ENCODE measurements at regions not wholly inside any gene's neighbourhood (a gene's known extent, or its start where the extent isn't known, plus 50 kb on each side); places are given as distances from the start of the nearest gene placed in this dataset.

GRCh38 chr1:216793973-216794372 is 70.7 kb upstream of the ESRRG start:
- TF ChIP-seq EZH2phosphoT487 (IDR thresholded peaks at IDR 0.05; ENCODE audit: borderline replicate concordance, low read depth, low read length) (no peak), CTCF (conservative IDR thresholded peaks at IDR 0.05; ENCODE audit: low read length) (no peak)
- H3K9me3 ChIP-seq (ENCODE audit: low read length): no peaks in the 10 kb centered on the region

DNA sequence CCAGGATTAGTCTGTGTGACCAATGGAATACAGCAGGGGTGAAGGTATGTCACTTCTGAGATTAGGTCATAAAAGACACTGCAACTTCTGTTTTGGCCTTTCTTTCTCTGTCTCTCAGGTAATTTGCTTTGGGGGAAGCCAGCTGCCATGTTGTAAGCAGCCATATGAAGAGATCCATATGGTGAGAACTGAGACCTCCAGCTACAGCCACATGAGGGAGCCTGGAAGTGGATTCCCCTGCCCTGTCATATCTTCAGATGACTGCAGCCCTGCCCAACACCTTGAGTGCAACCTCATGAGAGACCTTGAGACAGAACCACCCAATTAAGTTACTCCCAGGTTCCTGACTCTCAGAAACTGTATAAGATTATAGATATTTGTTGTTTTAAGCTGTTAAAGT is 70.1 kb upstream of the ESRRG start:
- H3K4me3 ChIP-seq (ENCODE audit: low read depth, low read length, poor library complexity, severe bottlenecking): no peak overlapping the region
- no peak overlapping the region for H2AFZ ChIP-seq (ENCODE audit: low read length)
- no peaks in the 10 kb centered on the region for H3K36me3 ChIP-seq (ENCODE audit: insufficient read depth, low read length)
- no peak overlapping the region for H3K27ac ChIP-seq (ENCODE audit: low read depth, low read length, poor library complexity, severe bottlenecking)
- no peaks in the 10 kb centered on the region for H4K20me1 ChIP-seq (ENCODE audit: insufficient read depth, low read length)
- intact Hi-C loops (cut with micrococcal nuclease; ENCODE audit: unreplicated experiment): no loop called here
- no peaks in the 10 kb centered on the region for H3K4me1 ChIP-seq (ENCODE audit: insufficient read depth, low read length, poor library complexity, severe bottlenecking)
- ChIA-PET POLR2A (no interaction called here), CTCF (ENCODE audit: unreplicated experiment) (no interaction called here)
- no peak overlapping the region for H3K4me2 ChIP-seq (ENCODE audit: low read length)
- no TSS peak for BruUV-seq (replicated peaks)
- no peaks in the 10 kb centered on the region for H3K9me2 ChIP-seq (ENCODE audit: insufficient read depth, low read length)
- no peaks in the 10 kb centered on the region for H3K9me3 ChIP-seq (ENCODE audit: low read length)
- H3K79me2 ChIP-seq (ENCODE audit: insufficient read depth, low read depth, low read length): no peaks in the 10 kb centered on the region
- TF ChIP-seq CTCF (conservative IDR thresholded peaks at IDR 0.05; ENCODE audit: low read length) (no peak), EZH2phosphoT487 (IDR thresholded peaks at IDR 0.05; ENCODE audit: borderline replicate concordance, low read depth, low read length) (no peak)
- no peak for DNase-seq (ENCODE audit: low spot score)

More at GRCh38 chr1:216793973-216794372, 70.7 kb upstream of the ESRRG start:
- no peak for DNase-seq (ENCODE audit: low spot score)
- no peaks in the 10 kb centered on the region for H3K4me1 ChIP-seq (ENCODE audit: insufficient read depth, low read length, poor library complexity, severe bottlenecking)
- H4K20me1 ChIP-seq (ENCODE audit: insufficient read depth, low read length): no peaks in the 10 kb centered on the region
- intact Hi-C loops (cut with micrococcal nuclease; ENCODE audit: unreplicated experiment): no loop called here
- no peaks in the 10 kb centered on the region for H3K9me2 ChIP-seq (ENCODE audit: insufficient read depth, low read length)
- H3K36me3 ChIP-seq (ENCODE audit: insufficient read depth, low read length): no peaks in the 10 kb centered on the region
- POLR2A ChIA-PET: no interaction called here
- no TSS peak for BruUV-seq (replicated peaks)
- H3K27ac ChIP-seq (ENCODE audit: low read depth, low read length, poor library complexity, severe bottlenecking): no peak overlapping the region
- no peak overlapping the region for H3K4me3 ChIP-seq (ENCODE audit: low read depth, low read length, poor library complexity, severe bottlenecking)
- no peak overlapping the region for H3K4me2 ChIP-seq (ENCODE audit: low read length)
- no peaks in the 10 kb centered on the region for H3K79me2 ChIP-seq (ENCODE audit: insufficient read depth, low read depth, low read length)
- CTCF ChIA-PET (ENCODE audit: unreplicated experiment): no interaction called here
- no peak overlapping the region for H2AFZ ChIP-seq (ENCODE audit: low read length)

DNA sequence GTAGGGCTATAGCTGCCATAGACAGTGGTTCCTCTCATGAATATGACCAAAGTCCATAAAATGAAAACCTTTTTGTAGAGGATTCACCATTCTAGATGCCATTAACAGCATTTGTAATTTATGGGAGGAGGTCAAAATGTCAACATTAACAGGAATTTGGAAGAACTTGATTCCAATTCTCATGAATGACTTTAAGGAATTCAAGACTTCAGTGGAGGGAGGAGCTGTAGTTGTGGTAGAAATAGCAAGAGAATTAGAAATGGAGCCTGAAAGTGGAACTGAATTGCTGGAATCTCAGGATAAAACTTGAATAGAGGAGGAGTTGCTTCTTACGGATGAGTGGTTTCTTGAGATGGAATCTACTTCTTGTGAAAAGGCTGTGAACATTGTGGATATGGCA is 65.4 kb upstream of the ESRRG start:
- Histone ChIP-seq H3K9me2 (ENCODE audit: insufficient read depth, low read length) (no peaks in the 10 kb centered on the region), H2AFZ (ENCODE audit: low read length) (no peak overlapping the region), H4K20me1 (ENCODE audit: insufficient read depth, low read length) (no peaks in the 10 kb centered on the region), H3K4me3 (ENCODE audit: low read depth, low read length, poor library complexity, severe bottlenecking) (no peak overlapping the region), H3K4me2 (ENCODE audit: low read length) (no peak overlapping the region), H3K9me3 (ENCODE audit: low read length) (no peaks in the 10 kb centered on the region), H3K4me1 (ENCODE audit: insufficient read depth, low read length, poor library complexity, severe bottlenecking) (no peaks in the 10 kb centered on the region), H3K36me3 (ENCODE audit: insufficient read depth, low read length) (no peaks in the 10 kb centered on the region), H3K79me2 (ENCODE audit: insufficient read depth, low read depth, low read length) (no peaks in the 10 kb centered on the region), H3K27ac (ENCODE audit: low read depth, low read length, poor library complexity, severe bottlenecking) (no peak overlapping the region)
- CTCF ChIA-PET (ENCODE audit: unreplicated experiment): no interaction called here
- no peak for TF ChIP-seq CTCF (conservative IDR thresholded peaks at IDR 0.05; ENCODE audit: low read length)
- no peak for TF ChIP-seq EZH2phosphoT487 (IDR thresholded peaks at IDR 0.05; ENCODE audit: borderline replicate concordance, low read depth, low read length)
- no TSS peak for BruUV-seq (replicated peaks)
- POLR2A ChIA-PET: no interaction called here
- DNase-seq (ENCODE audit: low spot score): no peak
- intact Hi-C loops (cut with micrococcal nuclease; ENCODE audit: unreplicated experiment): no loop called here

Data from OCI-LY7 (cell line).